Progenitor cell of endocrine pancreas (in vitro differentiated cells): ENCODE measurements at regions not wholly inside any gene's neighbourhood (a gene's known extent, or its start where the extent isn't known, plus 50 kb on each side); places are given as distances from the start of the nearest gene placed in this dataset.
"Not testable (repeated sequence)": the region's sequence is repeated elsewhere in the genome, so short reads cannot be mapped to it uniquely, and the experiment has no call there.

Experiments
- DNase-seq: peaks from one replicate; pipeline ENCODE4 v3.0.0; 2021; ENCODE audit warnings: low spot score; ENCODE audit not compliant: unreplicated experiment
- H3K27ac Mint-ChIP-seq: 2 replicates; pipeline ENCODE4 v1.8.0; 2021; ENCODE audit warnings: mild to moderate bottlenecking, moderate library complexity, mixed read lengths
- H3K27me3 Mint-ChIP-seq: 2 replicates; pipeline ENCODE4 v1.8.0; 2021; ENCODE audit warnings: mixed read lengths
- H3K36me3 Mint-ChIP-seq: 2 replicates; pipeline ENCODE4 v1.8.0; 2022; ENCODE audit warnings: mixed read lengths; ENCODE audit not compliant: insufficient read depth
- H3K4me1 Mint-ChIP-seq: 2 replicates; pipeline ENCODE4 v1.8.0; 2021; ENCODE audit warnings: low read depth, mixed read lengths
- H3K4me3 Mint-ChIP-seq: 2 replicates; pipeline ENCODE4 v1.8.0; 2021; ENCODE audit warnings: low read depth, mild to moderate bottlenecking, moderate library complexity, mixed read lengths
- H3K9me3 Mint-ChIP-seq: 2 replicates; pipeline ENCODE4 v1.8.0; 2021; ENCODE audit warnings: low read depth, mixed read lengths
- CTCF ChIP-seq: fragments of 200-600 bp; sonication (generic); IDR thresholded peaks from one replicate; pipeline ENCODE4 v1.5.0; 2021; ENCODE audit warnings: antibody characterized with exemption, mild to moderate bottlenecking; ENCODE audit not compliant: unreplicated experiment

GRCh38 chr22:22296047-22296446 lies 51.5 kb downstream of the VPREB1 start:
- not testable (repeated sequence) for H3K9me3 Mint-ChIP-seq, DNase-seq, H3K27ac Mint-ChIP-seq, H3K4me1 Mint-ChIP-seq, H3K36me3 Mint-ChIP-seq, H3K27me3 Mint-ChIP-seq
- peak overlapping the region; percentile 55 for H3K4me3 Mint-ChIP-seq

GRCh38 chr22:22297159-22297793 lies 52.7 kb downstream of the VPREB1 start:
- not testable (repeated sequence) for H3K36me3 Mint-ChIP-seq, H3K27me3 Mint-ChIP-seq, H3K4me1 Mint-ChIP-seq, DNase-seq, H3K9me3 Mint-ChIP-seq
- peak overlapping the region; percentile 93 for H3K27ac Mint-ChIP-seq
- H3K4me3 Mint-ChIP-seq, result peak overlapping the region; percentile 88

GRCh38 chr22:22297794-22298653 lies 53.4 kb downstream of the VPREB1 start:
- H3K4me1 Mint-ChIP-seq, H3K27me3 Mint-ChIP-seq: not testable (repeated sequence)

GRCh38 chr22:22298654-22299009 lies 54.0 kb downstream of the VPREB1 start:
- H3K9me3 Mint-ChIP-seq, H3K36me3 Mint-ChIP-seq: not testable (repeated sequence)

More at GRCh38 chr22:22297794-22298653, 53.4 kb downstream of the VPREB1 start:
- peak; percentile 73 for DNase-seq
- H3K36me3 Mint-ChIP-seq, H3K9me3 Mint-ChIP-seq: not testable (repeated sequence)
- Mint-ChIP-seq H3K4me3 (peak overlapping the region; percentile 88), H3K27ac (peak overlapping the region; percentile 93)
- peak; percentile 54 for TF ChIP-seq CTCF

GRCh38 chr22:22300511-22300910 lies 55.9 kb downstream of the VPREB1 start:
- not testable (repeated sequence) for H3K4me3 Mint-ChIP-seq, H3K36me3 Mint-ChIP-seq, DNase-seq, H3K9me3 Mint-ChIP-seq, H3K4me1 Mint-ChIP-seq, H3K27me3 Mint-ChIP-seq, H3K27ac Mint-ChIP-seq

More at GRCh38 chr22:22298654-22299009, 54.0 kb downstream of the VPREB1 start:
- not testable (repeated sequence) for DNase-seq, H3K27me3 Mint-ChIP-seq, H3K4me1 Mint-ChIP-seq
- H3K4me3 Mint-ChIP-seq, result peak overlapping the region; percentile 88
- peak overlapping the region; percentile 29 for H3K27ac Mint-ChIP-seq

GRCh38 chr22:22300946-22301345 lies 56.4 kb downstream of the VPREB1 start:
- not testable (repeated sequence) for H3K4me3 Mint-ChIP-seq, H3K9me3 Mint-ChIP-seq, H3K36me3 Mint-ChIP-seq, DNase-seq, H3K4me1 Mint-ChIP-seq, H3K27me3 Mint-ChIP-seq, H3K27ac Mint-ChIP-seq

GRCh38 chr22:22316589-22316988 lies 72.0 kb downstream of the VPREB1 start:
- Mint-ChIP-seq H3K27ac (no peak overlapping the region), H3K4me1 (no peaks in the 10 kb centered on the region), H3K9me3 (no peaks in the 10 kb centered on the region), H3K36me3 (peaks cover 21% of the 10 kb centered on the region), H3K4me3 (no peak overlapping the region), H3K27me3 (no peaks in the 10 kb centered on the region)
- no peak for TF ChIP-seq CTCF
- DNase-seq, result no peak
